Hematopoietic multipotent progenitor cell treated with erythropoietin and hydrocortisone succinate and interleukin-3 and kit ligand, for 4 days (in vitro differentiated cells): ENCODE measurements at regions not wholly inside any gene's neighbourhood (a gene's known extent, or its start where the extent isn't known, plus 50 kb on each side); places are given as distances from the start of the nearest gene placed in this dataset.

Source experiments
- DNase-seq: peaks from one replicate; pipeline ENCODE4 v3.0.0-alpha.2; 2015

DNA sequence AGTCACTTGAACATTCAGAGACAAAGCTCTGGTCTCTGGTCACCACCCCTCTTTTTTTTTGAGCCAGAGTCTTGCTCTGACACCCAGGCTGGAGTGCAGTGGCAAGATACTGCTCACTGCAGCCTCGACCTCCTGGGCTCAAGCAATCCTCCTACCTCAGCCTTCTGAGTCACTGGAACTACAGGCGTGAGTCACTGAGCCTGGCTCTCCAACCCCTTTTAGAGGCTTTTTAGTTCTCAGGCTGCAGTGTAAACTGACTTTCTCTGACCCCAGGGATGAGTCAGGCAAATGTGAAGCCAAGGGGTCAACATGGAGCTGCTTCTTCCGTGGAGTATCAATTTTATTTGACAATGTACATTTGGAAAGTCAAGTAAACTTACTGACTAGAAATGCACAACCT is 229.2 kb downstream of the PTTG2 start:
- no peak for DNase-seq

DNA sequence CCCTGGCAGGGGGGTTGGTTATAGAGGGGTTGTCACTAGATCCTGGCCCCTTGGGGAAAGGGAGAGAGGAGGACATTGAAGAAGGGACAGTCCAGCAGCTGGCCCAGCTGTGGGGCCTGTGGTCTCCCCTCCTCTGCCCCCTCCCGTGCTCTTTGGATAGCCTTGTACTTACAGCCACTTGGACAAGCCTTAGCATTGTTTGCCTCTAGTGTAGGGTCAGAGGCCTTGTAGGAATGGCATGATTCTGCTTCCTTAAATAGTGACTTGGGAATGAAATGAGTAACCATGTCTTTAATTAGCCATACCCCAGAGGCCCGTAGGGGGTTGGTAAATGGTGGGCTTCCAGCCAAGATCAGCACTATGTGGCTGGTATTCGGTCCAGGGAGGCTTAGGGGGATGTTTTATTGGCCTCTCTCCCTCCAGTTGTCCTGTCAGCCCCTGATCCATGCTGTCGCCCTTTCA is 230.6 kb downstream of the PTTG2 start:
- no peak for DNase-seq

GRCh38 chr4:38192516-38192915 is 232.3 kb downstream of the PTTG2 start:
- DNase-seq: no peak

DNA sequence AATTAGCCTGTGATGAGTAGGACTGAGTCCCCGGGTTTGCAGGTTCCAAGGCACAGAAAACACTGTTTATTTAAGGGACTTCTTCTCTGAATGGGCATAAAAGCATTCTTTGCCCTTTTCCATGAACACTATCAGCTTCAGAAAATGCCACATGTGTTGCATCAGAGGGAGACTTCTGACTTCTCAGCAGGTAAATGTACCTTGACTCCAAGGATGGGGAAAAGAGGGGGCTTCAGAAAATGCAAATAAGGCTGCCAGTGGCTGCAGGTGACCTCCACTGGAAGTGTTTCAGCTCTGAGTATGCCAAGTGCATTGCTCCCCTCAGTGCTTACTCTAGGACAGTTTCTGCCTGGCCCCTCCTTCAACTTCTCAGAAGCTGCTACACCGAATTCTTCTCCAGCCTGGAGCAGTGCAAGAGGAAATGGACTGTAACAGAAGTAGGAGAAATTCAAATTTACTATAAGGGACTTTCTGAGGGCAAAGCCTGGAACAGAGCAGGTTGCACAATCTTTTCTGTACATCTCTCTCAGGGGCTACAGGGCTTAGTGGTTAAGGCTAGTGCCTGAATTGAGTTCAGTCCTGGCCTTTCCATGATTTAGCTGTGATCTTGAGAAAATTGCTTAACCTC is 233.2 kb downstream of the PTTG2 start:
- DNase-seq: peak; percentile 12

GRCh38 chr4:38194047-38194602 is 233.9 kb downstream of the PTTG2 start:
- no peak for DNase-seq

DNA sequence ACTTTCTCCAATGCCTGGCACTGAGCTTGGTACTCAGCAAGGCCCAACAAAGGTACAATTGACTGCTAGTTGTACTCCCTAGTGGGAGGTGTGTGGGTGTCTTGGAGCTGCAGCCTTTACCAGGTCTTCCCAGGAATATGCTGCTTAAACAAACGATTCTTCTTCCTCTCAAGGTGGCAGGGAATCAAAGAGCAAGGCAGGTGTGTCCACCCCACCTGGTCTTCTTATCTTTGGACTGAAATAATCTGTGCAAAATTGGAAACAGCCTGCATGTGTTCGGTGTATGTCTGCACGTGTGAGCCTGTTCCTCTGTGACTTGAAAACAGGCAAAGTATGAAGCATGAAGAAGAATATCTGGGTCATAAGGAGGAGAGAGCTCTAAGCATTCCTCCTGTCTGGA is 235.3 kb downstream of the PTTG2 start:
- no peak for DNase-seq

DNA sequence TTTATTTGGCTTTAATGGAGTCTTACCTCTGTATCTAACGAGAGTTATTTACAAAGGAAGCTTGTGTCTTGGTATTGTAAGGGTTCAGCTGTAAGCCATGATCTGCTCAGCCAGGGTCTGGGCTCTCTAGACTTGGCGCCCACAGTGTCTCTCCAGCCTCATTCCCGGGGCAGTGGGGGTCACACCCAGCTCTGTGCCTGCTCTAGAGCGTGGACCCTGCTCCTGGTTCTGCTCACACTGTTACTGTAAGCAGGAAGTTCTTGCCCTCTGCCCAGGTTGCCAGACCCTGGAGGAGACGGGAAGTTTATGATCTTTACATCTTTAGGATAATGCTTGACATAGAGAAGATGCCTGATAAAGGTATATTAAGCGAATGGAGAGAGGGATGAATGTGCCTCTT is 235.7 kb downstream of the PTTG2 start:
- no peak for DNase-seq

GRCh38 chr4:38202242-38202641 is 242.0 kb downstream of the PTTG2 start:
- no peak for DNase-seq

DNA sequence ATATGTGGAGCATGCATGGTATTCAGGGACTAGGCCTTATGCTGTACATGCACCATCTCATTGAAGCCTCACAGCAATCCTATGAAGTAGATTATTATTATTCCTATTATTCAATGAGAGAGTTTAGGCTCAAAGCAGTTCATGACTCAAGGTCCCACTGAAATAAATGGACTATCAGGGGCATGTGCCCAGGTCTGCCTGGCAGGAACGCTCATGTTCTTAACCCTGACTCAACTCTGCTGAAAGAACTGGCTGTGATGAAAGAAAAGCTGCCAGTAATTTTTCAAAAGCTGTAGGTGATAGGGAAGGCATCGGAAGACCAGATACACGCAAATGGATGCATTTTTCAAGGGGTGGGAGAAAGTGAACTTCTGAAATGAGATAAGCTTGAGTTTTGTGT is 243.4 kb downstream of the PTTG2 start:
- no peak for DNase-seq

GRCh38 chr4:38204339-38205035 is 244.3 kb downstream of the PTTG2 start:
- DNase-seq: no peak

DNA sequence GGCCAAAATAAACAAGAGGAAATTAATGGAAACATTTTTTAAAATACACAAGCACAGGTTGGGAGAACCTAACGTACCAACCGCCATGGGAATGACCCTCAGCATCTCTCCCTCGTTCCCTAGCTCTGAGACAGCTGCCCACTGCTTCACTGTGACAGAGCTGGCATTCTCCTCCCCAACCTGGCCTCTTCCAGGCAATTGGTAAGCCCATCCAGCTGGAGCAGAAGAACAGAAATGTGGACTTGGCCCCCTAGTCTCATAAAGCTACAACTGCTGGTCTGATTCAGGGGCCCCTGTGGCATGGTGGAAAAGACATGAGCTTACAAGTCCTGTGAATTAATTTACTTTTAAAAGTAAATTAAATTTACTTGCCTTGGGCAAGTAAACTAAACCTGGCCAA is 245.1 kb downstream of the PTTG2 start:
- no peak for DNase-seq

DNA sequence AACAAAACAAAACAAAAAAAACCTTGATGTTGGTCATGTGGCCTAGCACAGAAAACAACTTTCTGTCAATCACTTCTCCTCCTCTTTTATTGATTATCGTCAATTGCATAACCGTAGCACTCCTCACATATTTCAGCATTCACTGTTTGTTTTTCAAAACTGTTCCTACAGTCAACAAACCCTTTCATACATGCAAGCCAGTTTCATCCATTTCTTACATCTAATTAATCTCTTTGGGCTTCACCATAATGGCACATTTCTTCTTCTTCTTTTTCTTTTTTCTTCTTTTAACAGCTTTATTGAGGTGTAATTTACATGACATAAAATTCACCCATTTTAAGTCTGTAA is 246.9 kb downstream of the PTTG2 start:
- no peak for DNase-seq

DNA sequence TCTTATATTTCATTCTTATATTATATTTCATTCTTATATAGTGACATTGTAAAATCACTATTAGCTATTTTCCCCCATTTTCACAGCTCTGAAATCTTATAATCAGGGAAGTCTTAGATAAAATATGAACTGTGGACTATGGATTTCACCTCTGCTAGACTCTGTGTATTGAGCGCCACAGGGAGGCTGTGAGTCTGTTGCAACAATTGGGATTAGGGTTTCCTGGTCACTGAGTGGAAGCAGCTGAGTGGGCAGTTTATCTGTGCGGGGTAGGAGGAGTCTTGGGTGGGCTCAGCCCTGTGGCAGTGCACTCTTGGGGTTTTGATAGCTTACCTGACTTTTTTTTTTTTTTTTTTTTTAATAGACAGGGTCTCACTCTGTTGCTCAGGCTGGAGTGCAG is 249.5 kb downstream of the PTTG2 start:
- no peak for DNase-seq

- DNase-seq: no peak
These were observed 250.4 kb downstream of the PTTG2 start for GRCh38 chr4:38210396-38211114.

DNA sequence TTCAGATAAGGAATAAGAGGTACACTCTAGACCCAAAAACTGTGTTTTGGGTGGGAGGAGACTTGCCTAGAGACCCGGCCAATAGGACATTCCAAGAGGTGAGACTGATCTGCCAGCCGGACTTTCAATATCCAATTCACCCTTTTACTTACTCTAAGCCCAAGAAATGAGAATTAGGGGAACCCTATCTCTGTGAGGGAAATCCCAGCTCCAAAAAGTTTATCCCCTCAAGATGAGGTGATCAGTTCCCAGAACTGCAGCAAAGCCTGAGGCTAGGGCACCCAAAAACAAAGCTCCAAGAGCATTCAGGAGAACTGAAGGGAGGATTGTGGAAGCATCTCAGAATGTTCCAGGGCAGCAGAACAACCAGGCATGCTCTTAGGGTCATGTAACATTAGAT is 251.7 kb downstream of the PTTG2 start:
- no peak for DNase-seq

DNA sequence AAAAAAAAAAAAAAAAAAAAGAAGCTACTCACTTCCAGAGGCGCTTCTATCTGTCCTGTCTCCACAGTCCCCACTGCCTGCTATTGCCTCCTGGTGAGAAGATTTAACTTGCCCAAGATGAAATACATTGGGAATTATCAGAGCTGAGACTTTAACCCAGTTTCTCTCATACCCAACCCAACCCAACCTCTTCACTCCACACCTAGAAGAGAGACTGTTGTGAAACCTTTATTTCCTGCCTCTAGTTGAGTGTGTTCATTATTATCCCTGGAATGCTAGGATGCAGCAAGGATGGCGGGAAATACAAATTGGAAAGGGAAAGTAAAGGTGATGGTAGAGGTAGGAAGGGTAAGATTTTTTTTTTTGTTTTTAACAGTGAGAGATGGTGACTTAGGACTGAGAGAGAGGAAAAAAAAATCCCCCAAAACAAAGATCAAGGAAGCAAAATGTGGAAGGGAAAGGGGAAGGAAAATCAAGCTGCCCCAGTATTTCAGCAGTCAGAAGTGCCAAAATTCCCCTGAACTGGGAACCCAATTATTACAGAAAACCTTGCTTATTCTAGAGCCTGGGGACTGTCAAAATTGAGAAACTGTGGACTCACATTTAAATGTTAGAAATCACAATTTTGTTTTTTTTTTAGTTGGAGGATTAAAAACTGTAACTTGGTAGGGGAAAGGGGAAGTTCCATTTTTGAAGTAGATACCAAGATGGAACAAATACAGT is 253.0 kb downstream of the PTTG2 start:
- peak; percentile 17 for DNase-seq

GRCh38 chr4:38222892-38223291 is 262.7 kb downstream of the PTTG2 start:
- DNase-seq: no peak

DNA sequence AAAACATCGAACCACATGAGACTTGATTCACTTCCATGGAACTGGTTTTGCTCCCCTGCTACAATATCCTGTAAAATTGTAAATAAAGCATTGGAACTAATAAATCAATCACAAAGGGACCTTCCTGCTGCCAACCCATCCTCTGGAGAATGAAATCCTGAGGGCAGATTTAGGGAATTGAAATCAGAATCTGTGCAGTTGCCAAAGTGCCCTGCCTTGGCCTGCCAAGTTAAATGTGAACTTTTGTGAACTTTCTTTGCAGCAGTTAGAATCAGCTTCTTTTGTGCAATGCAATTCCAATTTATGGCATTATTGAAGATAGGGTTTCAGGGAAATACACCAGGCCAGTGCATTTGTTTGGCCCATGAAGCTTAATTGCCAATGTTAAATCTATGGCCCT is 263.1 kb downstream of the PTTG2 start:
- DNase-seq: no peak

- DNase-seq: no peak
These were observed 263.6 kb downstream of the PTTG2 start for GRCh38 chr4:38223782-38224236.

DNA sequence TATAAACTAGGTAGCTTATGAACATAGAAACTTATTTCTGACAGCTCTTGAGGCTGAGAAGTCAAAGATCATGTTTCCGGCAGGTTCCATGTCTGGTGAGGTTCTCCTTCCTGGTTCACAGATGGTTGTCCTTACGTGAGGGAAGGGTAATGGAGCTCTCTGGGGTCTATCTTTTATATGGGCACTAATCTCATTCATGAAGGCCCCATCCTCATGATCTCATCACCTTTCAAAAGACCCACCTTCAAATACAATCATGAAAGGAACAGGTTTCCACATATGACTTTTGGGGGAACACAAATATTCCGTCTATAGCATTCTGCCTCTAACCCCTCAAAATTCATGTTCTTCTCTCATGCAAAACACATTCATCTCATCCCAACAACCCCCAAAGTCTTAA is 264.7 kb downstream of the PTTG2 start:
- no peak for DNase-seq

DNA sequence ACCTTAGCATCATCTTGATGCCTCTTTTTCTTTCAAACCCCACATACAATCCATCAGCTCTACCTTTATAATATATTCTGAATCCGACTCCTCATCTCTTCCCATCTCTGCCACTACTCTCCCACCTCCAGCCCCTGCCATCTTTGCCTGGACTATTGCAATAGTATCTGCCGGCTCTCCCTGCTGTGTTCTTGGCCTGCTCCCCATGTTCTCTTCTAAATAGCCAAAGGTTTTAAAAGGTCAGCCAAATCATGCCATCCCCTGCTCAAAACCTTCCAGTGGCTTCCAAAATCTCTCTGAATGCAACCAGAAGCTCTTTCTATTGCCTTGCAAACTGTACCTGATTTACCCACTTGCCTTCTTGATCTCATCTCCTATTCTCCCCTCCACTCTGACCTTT is 266.0 kb downstream of the PTTG2 start:
- no peak for DNase-seq

DNA sequence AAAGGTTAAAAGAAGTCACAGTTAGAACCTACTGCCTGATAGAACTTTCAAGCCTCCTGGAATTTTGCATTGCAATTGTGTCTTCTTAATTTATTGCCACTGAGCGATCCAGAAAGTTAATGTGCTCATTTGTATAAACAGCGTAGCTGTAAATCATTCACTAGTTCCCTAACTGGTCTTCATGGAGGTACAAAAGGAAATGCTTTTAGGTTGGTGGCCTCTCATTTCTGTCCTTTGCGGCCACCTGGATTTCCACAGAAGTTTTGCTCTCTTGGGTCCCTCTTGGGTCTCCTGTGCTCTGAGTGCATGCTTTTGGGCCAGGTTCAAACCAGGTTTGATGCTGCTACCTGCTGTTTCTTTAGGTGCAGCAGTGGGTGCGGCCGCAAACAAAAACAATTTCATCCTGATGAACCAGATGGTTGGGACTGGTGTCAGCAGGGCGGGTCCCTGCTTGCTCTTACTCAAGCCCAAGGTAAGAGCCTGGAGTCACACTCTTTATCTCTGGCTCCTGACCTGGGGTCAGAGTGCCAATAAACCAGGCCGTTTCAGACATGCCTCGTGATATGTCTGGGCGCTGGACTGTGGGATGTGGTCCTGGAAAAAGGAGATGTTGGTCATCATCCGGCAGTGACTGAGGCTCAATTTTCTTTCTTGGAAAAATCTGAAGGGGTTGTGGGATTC is 270.1 kb downstream of the PTTG2 start:
- DNase-seq: no peak
